HG03565 (cell line): ENCODE measurements at regions not wholly inside any gene's neighbourhood (a gene's known extent, or its start where the extent isn't known, plus 50 kb on each side); places are given as distances from the start of the nearest gene placed in this dataset.
A peak's percentile ranks its signal among the peaks of the same experiment; 100 is the strongest.

Source experiments
- ATAC-seq: cut with Tn5 transposase; IDR thresholded peaks from one replicate; pipeline ENCODE4 v1.9.1; 2021; ENCODE audit warnings: mild to moderate bottlenecking, moderate library complexity; ENCODE audit not compliant: unreplicated experiment

GRCh38 chr10:131620904-131621303 is 279.9 kb upstream of the PPP2R2D start:
- ATAC-seq, result no peak

- no peak for ATAC-seq
Measured at GRCh38 chr10:131621784-131622624, 278.8 kb upstream of the PPP2R2D start.

- ATAC-seq, result no peak
Measured at GRCh38 chr10:131625041-131625440, 275.8 kb upstream of the PPP2R2D start.

- no peak for ATAC-seq
Measured at GRCh38 chr10:131626274-131626673, 274.5 kb upstream of the PPP2R2D start.

GRCh38 chr10:131629026-131629770 is 271.6 kb upstream of the PPP2R2D start:
- no peak for ATAC-seq

GRCh38 chr10:131630772-131631258 is 270.0 kb upstream of the PPP2R2D start:
- ATAC-seq, result no peak

GRCh38 chr10:131631619-131632018 is 269.2 kb upstream of the PPP2R2D start:
- ATAC-seq, result no peak

GRCh38 chr10:131635564-131636015 is 265.2 kb upstream of the PPP2R2D start:
- ATAC-seq, result no peak

GRCh38 chr10:131636116-131636515 is 264.7 kb upstream of the PPP2R2D start:
- no peak for ATAC-seq

GRCh38 chr10:131636841-131637724 is 263.7 kb upstream of the PPP2R2D start:
- no peak for ATAC-seq

GRCh38 chr10:131638049-131638879 is 262.5 kb upstream of the PPP2R2D start:
- ATAC-seq, result no peak

GRCh38 chr10:131638880-131639278 is 261.9 kb upstream of the PPP2R2D start:
- ATAC-seq, result no peak

GRCh38 chr10:131640045-131640644 is 260.7 kb upstream of the PPP2R2D start:
- no peak for ATAC-seq

- peak; percentile 99 for ATAC-seq
Measured at GRCh38 chr10:131641231-131641630, 259.6 kb upstream of the PPP2R2D start.

GRCh38 chr10:131641898-131642297 is 258.9 kb upstream of the PPP2R2D start:
- ATAC-seq, result no peak

- no peak for ATAC-seq
Measured at GRCh38 chr10:131642966-131643365, 257.8 kb upstream of the PPP2R2D start.

GRCh38 chr10:131644289-131644688 is 256.5 kb upstream of the PPP2R2D start:
- no peak for ATAC-seq

- no peak for ATAC-seq
Measured at GRCh38 chr10:131644864-131645658, 255.7 kb upstream of the PPP2R2D start.

GRCh38 chr10:131645756-131646155 is 255.1 kb upstream of the PPP2R2D start:
- no peak for ATAC-seq
